HG03571 (cell line): ENCODE measurements at regions not wholly inside any gene's neighbourhood (a gene's known extent, or its start where the extent isn't known, plus 50 kb on each side); places are given as distances from the start of the nearest gene placed in this dataset.

Experiments used
- ATAC-seq: cut with Tn5 transposase; IDR thresholded peaks from one replicate; pipeline ENCODE4 v1.9.1; 2021; ENCODE audit not compliant: unreplicated experiment

DNA sequence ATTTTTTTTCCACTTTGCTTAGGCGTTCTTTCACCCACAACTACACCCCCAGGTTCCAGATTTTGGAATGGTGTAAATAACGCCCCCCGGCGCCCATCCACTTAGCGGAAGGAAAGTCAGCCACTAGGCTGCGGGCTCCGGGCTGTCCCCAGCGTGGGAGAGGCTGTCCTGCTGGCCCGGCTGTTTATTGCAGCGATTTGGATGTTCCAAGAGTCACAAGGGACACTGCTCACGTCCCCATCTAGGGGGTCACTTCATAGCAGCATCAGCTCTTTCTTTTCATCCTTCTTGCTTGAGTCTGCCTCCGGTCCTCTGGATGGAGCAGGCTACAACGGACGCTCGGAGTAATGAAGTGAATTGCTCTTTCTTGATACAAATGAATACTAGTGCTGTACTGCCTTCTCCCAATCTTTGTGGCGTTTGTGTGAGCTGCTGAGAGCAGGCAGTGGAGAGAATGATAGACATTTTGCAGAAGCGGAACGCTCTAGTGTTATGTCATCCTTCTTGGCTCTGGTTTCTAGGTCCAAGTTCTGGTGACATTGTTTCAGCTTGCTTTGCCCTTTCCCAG is 50.7 kb upstream of the PAIP2B start:
- no peak for ATAC-seq

DNA sequence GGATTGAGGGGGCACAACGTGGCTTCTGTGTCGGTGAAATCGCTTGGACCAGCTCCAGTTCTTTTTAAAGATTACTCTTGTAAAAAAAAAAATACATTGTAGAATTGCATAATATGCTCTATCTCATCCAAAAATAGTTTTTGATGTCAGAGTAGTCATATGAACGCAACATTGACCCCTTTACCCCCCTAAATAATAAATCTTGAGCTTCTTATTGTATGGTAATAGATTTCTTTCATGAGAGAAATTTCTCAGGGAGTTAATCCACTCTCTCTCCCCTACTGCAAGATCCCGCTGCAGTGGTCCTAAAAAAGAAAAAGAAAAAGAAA is 50.2 kb upstream of the PAIP2B start:
- no peak for ATAC-seq

DNA sequence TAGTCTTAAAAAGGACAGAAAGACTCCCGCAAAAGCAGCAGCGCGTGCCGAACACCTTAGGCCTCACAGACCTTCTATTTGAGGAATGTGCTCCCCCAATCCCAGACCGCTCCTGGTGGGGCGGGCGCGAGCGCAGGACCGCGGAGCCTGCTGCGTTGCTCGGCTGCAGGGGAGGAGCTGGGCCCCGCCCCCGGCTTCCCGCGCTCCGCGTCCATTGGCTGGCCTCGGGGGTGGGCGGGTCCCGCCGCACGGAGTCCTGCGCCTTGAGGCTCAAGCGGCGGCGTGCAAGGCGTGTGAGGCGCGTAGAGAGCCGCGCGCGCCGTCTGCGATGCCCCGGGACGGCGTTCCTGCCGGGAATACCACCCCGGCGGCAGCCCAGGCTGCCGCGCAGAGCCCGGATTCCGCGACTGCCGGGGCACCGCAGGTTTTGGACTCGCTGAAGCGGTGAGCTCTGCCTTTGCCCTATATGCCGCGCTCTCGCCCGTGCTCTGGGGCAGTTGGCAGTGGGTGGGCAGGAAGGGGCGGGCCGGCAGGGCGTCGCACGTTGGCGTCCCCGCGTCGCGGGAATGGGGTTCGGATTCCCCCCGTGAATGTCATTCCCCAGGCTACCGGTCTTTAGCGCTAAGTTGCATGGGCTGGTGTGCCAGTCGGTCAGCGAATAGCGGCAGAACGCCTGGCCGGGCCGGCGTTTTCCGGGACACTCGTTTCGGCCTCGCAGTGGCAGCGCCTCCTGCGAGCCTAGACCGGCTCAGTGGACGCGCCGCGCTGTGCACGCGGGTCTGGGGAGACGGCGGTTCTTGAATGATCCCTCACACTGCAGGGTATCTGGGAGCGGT is 49.6 kb upstream of the PAIP2B start:
- peak; percentile 100 for ATAC-seq
